Eye (tissue), 1 donor: ENCODE measurements at regions not wholly inside any gene's neighbourhood (a gene's known extent, or its start where the extent isn't known, plus 50 kb on each side); places are given as distances from the start of the nearest gene placed in this dataset.
"Not testable (repeated sequence)": the region's sequence is repeated elsewhere in the genome, so short reads cannot be mapped to it uniquely, and the experiment has no call there.

Experiments
- DNase-seq: peaks from one replicate; pipeline ENCODE4 v3.0.0-alpha.2; 2015

DNA sequence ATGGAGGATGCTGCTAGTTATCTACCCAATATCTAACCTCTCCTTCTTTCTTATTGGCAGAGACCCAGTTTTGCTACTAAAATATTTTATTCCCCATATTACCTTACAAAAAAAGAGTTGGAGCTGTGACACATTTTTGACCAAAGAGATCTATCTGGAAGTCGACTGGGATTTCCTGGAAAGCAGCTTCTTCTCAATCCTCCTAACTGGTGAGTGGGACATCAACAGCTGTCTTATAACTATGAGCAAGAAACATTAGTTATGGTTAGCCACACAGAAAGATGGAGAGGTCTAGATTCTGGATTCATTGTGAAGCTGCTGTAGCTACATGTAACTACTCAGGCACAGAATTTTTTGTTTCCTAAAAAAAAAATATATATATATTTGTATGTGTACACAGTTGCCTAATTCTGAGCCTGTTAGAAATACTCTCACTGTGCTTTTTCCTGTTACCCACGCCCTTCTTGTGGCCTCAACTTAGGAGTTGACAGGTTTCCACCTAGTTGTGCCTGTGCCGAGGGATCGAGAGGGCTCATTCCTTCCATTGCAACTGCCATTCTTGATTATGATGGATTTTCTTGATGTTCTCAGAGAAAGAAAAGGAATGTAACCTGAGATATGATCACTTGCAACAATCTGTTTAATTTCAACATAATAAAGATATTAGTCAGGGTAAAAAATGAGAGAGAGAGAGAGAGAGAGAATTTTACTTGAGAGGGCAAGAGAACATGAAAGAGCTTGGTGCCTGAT, 142.0 kb downstream of the SLC17A6 start:
- no peak for DNase-seq

GRCh38 chr11:22479208-22479607, 141.0 kb downstream of the SLC17A6 start:
- DNase-seq = peak; percentile 52

DNA sequence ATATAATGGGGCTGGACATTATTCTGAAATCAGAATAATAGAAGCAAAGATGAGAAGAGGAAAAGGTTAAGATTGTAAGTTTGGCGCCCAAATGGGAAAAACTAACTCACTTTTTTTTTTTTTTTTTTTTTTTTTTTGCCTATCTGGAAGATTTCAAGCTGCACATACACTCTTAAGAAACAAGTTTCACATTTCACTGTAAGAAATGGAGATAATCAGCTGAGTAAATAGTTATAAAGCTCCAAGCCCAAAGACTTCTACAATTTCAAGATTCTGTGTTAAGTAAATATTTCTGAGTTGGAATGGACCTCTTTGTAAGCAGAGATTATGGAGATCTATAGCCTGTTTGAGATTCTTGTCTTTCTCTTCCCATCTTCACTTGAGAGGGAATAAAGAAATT, 140.0 kb downstream of the SLC17A6 start:
- DNase-seq = no peak

DNA sequence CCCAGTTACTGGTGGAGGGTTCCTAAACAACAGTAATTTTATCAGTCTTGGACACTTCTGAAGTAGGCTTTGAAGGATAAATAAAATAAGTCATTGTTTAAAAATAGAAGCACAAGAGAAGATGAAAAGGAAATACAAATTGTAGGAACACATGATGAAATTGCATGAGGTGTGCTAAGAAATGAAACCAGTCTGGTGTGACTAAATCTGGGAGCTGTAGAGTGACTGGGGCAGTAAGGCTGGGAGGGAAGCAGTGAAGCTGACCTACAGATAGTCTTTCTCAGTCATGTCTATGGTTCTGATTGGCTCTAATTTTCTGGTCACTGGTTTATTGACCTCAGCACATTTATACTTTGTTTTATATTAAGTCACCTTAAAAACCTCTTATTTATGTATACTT, 139.1 kb downstream of the SLC17A6 start:
- no peak for DNase-seq

DNA sequence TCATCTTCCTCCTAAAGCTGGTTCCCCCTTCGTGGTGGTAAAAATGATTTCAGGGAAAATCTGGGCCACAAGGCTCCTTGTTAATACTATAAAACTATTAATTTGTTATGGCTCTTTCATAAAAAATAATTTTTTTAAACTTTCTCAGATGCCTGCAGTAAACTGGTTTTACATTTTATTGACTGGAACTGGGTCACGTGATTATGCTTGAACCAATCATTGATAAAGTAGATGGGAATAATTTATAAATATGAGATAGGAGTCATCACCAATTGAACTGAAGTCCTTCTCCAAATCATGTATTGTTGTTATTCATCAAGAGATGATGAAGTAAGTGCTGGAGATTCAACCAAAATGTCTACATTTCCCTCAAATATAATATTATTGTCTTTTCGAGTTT, 138.4 kb downstream of the SLC17A6 start:
- no peak for DNase-seq

DNA sequence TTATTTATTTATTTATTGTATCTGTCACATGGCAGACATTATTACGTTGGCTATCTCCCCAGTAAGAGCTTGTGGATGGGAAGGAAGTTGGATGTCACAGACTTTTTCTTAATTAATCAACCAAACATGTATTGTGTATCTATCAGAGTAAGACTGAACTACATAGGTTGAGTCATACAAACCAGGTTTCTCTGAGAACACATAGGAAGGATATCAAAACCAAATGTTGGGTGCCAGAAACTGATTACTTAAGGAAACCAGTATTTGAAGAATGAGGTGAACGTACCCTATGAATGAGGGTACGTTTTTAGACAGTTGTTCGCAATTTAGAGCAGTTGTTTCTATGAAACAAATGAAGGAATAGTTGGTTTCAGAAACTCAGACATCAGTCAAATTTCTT, 136.4 kb downstream of the SLC17A6 start:
- no peak for DNase-seq

DNA sequence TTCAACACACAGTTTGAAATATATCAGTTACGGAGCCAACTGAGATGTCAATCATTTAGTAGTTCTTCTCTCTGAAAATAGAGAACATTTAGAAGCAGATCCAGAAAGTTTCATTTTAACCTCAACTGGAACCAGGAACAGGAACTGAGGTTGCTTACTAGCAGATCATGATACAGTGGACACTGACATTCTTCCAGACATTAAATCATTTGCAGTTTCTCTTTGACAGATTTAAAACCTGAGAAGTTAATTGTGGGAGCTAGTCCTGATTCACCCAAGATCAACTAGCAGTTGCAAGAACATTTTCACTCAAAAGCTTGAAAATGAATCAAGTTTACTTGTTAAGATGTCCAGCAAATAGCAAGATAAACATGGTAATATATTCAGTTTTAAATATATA, 135.4 kb downstream of the SLC17A6 start:
- no peak for DNase-seq

GRCh38 chr11:22472306-22472705, 134.1 kb downstream of the SLC17A6 start:
- no peak for DNase-seq

DNA sequence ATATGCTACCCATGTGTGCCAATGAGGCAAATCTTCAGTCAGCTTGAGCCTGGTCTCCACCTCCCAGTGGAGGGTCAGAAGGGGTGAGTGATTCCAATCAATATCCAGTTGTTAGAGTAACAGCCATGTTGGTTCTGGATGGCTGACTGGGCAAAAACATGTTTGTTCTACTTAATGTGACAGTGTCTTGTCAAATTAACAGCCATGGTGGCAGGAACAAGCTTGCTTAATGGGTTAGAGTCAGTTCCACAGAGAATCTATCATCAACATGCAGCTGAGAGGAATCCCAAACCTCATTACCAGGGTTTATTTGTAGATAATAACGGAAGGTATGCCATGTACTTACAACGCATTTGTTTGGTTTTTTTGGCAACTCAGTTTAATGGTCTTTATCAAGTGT, 133.2 kb downstream of the SLC17A6 start:
- peak; percentile 82 for DNase-seq

DNA sequence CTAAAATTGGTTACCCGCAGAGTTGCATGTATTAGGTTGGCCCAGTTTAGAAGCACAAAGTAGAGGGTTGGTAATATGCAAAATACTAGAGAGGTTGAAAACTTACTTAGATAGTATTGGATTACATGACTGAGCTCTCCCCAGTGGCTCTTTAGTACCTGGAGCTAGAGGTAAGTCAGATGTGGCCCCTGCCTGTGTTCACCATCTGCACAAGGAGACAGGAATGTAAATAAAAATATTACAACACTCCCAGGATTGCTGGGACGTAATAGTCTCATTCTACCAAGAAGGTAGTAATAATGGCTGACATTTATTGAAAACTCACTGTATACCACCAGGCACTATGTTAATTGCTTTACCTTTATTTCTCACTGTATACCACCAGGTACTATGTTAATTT, 129.6 kb downstream of the SLC17A6 start:
- no peak for DNase-seq

DNA sequence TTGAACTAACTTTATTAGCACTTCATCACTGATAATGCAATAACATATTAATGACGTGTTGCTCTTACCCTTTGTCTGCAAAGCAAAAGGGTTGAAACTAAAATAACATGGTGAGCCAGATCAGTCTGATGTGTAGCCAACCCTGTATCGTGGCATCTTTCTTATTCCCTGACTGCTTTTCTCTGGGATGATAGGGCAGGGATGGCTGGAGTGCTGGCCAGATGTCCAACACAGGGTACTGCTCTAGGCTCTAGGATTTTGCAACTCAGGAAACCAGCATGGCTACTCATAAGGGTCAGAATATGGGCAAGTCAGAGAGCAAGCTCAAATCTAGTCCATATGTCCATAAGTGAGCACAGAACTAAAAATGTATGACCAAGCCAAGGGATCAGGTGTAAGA, 129.1 kb downstream of the SLC17A6 start:
- DNase-seq = no peak

GRCh38 chr11:22466809-22467208, 128.6 kb downstream of the SLC17A6 start:
- peak; percentile 79 for DNase-seq

GRCh38 chr11:22466351-22466750, 128.2 kb downstream of the SLC17A6 start:
- DNase-seq = no peak

DNA sequence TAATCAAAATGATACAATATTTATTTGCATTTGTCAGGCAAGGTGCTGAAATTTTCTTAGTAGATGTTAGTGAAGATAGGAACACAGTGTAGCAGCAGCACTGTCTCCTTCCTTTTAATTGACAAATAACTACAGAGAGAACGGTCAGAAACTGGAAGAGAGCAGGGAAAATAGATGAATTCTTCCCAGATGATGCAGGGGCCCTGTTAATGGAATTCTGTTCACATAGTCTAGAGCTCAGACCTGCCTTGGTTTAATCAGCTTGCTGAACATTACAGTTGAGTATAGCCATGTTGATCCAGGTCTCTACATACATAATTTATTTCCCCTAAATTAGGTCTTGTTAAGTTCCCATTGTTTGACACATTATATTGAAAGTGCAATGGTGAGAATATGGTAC, 127.4 kb downstream of the SLC17A6 start:
- DNase-seq = no peak

DNA sequence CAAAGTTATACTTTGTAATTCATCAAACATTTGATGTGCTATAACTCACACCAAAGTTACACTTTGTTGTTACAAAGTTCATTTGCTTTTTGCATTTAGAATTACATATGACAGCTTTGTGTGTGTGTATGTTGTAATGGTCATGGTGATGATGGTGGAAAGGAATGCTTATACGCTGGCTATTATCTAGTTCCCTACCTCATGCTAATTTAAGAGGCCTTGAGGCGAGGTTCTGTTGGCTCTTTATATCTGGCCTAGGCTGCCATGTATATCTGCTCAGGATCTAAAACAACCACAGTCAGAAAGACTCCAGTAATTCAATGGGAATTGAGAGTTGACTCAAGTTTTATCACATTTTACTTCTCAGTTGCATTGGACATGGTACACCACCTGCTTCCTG, 123.4 kb downstream of the SLC17A6 start:
- no peak for DNase-seq

DNA sequence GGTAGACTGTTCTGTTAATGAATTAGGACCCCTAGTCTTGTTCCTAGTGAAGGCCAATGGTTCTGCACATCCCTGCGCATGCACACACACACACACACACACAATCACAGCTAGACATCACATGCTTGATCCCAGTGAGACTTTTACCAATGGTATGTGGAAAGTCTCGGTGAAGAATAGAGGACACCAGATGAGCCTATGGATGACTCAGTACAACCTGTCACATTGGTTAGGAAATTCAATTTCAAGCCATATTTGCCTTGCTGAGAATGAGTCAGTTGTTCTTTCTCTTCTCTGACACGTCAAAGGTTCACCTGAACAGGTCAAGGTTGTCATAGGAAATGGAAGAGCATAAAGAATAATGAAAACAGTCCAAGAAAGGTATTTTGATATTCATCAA, 122.0 kb downstream of the SLC17A6 start:
- DNase-seq = no peak

GRCh38 chr11:22459048-22459447, 120.9 kb downstream of the SLC17A6 start:
- DNase-seq = no peak

GRCh38 chr11:22458161-22458560, 120.0 kb downstream of the SLC17A6 start:
- no peak for DNase-seq

- no peak for DNase-seq
Measured at GRCh38 chr11:22456993-22457762, 119.0 kb downstream of the SLC17A6 start.

GRCh38 chr11:22454461-22455090, 116.4 kb downstream of the SLC17A6 start:
- DNase-seq = no peak

DNA sequence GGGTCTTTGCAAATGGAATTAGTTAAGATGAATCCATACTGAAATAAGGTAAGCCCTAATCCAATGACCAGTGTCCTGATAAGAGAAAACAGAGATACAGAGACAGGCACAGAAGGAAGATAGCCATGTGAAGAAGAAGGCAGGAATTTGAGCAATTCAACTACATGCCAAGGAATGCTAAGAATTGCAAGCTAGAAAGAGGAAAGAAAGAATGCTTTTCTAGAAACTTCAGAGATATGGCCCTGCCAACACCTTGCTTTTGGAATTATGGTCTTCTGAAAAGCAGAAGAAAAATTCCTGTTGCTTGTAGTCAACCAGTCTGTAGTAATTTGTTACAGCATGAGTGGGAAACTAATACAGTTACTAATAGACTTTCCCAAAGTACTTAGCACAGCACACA, 111.3 kb downstream of the SLC17A6 start:
- no peak for DNase-seq

DNA sequence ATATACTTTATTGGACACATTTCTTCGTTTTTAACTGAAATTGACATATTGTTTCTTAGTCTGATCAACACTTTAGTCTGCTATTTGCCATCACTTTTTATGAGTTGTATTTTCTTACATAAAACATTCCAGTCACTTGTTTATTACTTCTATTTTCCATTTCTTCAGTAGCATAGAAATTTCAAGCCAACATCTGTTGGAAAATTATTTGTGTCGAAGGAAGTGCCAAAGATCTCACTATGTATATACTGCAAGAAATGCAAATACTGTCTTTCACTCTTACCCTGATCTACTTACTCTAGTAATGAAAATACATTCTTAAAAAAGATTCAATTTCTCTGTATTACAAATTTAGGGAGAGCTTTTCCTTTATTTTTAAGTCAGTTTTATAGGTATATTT, 105.9 kb downstream of the SLC17A6 start:
- DNase-seq = no peak

GRCh38 chr11:22441831-22442230, 103.7 kb downstream of the SLC17A6 start:
- no peak for DNase-seq

DNA sequence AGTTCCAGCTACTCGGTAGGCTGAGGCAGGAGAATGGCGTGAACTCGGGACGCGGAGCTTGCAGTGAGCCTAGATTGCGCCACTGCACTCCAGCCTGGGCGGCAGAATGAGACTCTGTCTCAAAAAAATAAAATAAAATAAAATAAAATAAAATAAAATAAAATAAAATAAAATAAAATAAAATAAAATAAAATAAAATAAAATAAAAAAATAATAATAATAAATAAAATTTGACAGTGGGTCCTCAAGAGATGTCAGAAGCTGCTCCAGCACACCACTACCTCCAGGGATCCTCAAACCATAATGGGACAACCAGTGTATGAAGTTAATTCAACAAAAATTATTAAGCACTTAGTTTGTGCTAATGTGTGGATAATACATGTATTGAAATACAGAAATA, 97.4 kb downstream of the SLC17A6 start:
- DNase-seq = not testable (repeated sequence)
